GM20000 (cell line): ENCODE measurements at regions not wholly inside any gene's neighbourhood (a gene's known extent, or its start where the extent isn't known, plus 50 kb on each side); places are given as distances from the start of the nearest gene placed in this dataset.
"Not testable (repeated sequence)": the region's sequence is repeated elsewhere in the genome, so short reads cannot be mapped to it uniquely, and the experiment has no call there.

Experiments used
- DNase-seq: peaks from one replicate; pipeline ENCODE4 v3.0.0; 2012; ENCODE audit warnings: low spot score
- TF ChIP-seq, protein P1 (sequence below): IDR thresholded peaks from 2 replicates; pipeline ENCODE4 v1.5.1; 2012; ENCODE audit warnings: mild to moderate bottlenecking, control low read depth; ENCODE audit errors: extremely low read depth, missing control alignments

DNA sequence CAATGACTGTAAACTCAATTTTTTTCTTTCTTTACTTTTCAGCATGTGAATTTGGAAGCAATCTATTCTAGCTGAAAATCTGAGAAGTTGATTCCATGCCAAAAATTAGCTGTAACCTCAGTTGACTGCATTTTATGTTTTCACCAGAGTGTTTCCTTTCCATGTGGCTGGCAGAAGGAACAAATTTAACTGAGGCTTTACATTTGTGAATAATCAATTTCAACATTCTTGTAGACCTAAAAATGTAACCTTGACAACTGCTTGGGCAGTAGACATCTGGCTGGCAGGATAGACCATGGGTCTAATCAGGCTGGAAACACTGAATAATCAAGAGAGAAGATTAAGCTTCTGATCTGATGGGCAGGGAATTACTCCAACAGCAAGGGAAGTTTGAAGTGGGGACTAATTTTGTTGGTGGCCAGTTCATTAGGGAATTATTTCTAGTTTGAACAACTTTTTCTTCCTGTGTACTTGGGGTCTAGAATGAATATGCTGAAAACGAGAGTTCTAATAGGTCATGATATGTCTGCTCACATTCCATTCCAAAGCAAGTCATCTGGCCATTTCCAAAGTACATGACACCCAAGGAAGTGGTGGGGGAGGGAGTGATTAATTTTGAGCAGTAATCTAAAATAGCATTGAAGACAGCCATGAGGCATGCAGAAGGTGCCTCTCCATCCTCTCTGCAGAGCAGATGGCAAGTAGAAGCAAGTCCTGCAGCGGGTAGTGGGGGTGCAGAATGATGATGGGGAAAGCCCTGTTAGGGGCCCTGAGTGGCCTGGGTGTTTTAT, 68.2 kb downstream of the ATP23 start:
- TF ChIP-seq, protein P1, sequence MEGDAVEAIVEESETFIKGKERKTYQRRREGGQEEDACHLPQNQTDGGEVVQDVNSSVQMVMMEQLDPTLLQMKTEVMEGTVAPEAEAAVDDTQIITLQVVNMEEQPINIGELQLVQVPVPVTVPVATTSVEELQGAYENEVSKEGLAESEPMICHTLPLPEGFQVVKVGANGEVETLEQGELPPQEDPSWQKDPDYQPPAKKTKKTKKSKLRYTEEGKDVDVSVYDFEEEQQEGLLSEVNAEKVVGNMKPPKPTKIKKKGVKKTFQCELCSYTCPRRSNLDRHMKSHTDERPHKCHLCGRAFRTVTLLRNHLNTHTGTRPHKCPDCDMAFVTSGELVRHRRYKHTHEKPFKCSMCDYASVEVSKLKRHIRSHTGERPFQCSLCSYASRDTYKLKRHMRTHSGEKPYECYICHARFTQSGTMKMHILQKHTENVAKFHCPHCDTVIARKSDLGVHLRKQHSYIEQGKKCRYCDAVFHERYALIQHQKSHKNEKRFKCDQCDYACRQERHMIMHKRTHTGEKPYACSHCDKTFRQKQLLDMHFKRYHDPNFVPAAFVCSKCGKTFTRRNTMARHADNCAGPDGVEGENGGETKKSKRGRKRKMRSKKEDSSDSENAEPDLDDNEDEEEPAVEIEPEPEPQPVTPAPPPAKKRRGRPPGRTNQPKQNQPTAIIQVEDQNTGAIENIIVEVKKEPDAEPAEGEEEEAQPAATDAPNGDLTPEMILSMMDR = no peak
- DNase-seq = no peak

DNA sequence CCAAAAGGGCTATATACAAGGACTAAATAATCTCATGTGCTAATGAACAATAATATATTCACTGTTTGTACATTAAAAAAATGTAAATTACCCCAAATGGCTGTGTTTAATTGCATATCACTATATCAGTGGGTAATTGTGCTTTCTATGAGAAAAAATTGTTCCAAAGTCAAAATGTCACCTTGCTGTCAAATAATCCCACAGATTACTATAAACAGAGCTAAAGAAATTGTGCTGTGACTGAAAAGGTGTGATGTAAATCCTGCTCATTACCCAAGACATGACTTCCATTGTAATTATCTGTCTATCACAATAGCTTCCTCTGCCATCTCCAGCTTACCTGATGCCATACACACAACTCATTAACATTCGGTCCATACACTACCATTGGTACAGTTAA, 70.3 kb downstream of the ATP23 start:
- TF ChIP-seq, protein P1 = no peak
- DNase-seq = no peak

DNA sequence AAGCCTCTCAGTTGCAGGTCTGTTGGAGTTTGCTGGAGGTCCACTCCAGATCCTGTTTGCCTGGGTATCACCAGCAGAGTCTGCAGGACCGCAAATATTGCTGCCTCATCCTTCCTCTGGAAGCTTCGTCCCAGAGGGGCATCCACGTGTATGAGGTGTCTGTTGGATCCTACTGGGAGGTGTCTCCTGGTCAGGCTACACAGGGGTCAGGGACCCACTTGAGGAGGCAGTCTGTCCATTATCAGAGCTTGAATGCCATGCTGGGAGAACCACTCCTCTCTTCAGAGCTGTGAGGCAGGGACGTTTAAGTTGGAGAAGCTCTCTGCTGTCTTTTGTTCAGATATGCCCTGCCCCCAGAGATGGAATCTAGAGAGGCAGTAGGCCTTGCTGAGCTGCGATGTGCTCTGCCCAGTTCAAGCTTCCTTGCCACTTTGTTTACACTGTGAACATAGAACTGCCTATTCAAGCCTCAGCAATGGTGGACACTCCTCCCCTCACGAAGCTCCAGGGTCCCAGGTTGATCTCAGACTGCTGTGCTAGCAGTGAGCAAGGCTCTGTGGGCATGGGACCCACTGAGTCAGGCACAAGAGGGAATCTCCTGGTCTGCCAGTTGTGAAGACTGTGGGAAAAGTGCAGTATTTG, 81.1 kb downstream of the ATP23 start:
- not testable (repeated sequence) for DNase-seq

DNA sequence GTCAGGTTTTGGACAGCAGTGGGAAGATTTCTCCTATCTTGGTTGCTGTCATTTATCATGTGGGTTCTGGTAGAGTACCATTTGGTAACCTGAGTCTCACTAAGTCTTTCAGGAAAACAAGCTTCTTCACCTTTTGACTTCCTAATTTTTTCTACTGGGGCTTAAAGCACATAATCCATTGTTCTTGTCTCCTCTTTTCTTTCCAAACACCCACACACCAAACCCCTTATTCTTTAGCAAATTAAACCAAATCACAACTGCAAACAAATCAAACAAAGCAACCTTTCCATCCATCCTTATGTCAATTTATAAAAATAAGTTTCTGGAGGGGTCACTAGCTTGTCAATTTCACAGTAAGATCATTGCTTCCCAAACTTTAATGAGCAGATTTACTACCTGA, 84.1 kb downstream of the ATP23 start:
- TF ChIP-seq, protein P1 = no peak
- DNase-seq = no peak

DNA sequence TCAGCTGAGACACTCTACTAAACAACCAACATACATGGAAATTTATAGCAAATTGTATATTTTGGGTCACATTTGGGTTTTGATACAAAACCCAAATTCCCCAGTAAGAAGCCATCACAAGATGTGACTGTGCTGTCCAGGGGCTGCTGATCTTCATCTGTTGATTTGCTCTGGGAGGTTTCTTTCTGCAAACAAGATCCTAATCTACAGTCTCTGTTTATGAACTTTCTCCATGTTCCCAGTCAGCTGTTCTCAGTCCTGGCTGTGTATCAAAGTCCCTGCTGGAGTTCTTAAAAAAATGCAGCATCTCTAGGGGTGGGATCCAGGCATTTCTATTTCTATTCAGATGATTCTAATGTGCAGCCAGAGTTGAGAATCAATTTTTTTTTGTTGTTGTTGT, 85.1 kb downstream of the ATP23 start:
- no peak for DNase-seq
- TF ChIP-seq, protein P1 = no peak

DNA sequence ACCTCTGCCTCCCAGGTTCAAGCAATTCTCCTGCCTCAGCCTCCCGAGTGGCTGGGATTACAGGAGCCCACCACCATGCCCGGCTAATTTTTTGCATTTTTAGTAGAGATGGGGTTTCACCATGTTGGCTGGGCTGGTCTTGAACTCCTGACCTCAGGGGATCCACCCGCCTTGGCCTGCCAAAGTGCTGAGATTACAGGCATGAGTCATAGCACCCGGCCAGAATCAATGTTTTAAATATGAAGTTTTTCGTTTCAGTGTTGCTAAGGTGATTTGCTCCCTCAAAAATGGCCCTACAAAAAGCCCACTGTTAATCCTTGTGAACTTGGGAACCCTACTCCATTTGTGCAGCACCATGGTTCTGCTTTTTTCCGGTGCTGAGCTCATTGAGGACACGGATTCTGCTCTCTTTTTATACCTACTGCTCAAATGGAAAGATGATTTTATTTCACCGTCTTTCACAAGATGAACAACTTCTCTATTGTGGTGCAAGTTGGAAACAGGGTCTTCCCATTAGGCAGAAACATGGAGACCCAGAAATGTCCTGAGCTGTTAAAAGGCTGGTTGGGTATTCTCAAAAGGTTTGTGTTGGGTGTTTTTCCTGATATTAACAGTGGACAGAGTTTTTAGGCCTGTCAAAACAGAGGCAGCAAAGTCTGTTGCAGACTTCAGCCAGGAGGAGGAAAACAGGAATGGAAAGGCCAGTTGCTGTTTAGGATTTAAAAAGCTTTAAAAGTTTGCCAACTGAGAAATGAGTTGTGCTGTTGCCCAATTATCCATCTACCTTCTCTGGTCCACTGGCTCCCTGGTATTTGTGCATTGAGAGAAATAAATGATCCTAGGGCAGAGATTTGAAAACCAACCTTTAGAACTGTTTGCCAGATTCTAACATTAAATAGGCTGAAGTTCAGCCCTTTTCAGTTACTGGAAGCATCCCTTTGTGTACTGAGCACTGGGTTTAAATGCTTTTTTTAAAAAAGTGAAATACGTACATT, 85.8 kb downstream of the ATP23 start:
- no peak for DNase-seq
- TF ChIP-seq, protein P1 = no peak

DNA sequence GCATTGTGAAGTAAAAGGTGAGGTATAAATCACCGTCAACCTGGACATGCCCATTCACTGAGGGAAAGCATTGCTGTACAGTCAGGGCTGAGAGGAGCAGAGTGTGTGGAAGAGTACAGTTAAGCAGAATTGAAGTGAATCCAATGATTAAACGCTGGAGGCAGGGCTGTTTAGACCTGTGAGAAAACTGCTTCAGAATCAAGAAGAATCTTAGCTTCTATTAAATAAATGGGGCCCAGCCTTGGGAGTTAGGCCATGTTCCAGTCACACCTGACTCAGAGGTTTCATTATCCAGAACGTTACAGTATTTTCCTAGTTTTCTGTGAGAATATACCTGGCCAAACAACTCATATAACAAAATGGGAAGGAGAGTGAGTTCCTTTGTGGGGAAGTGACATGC, 86.9 kb downstream of the ATP23 start:
- TF ChIP-seq, protein P1 = no peak

More for the DNA sequence above, 86.9 kb downstream of the ATP23 start:
- DNase-seq = no peak
